HEK293 (cell line): ENCODE measurements at regions not wholly inside any gene's neighbourhood (a gene's known extent, or its start where the extent isn't known, plus 50 kb on each side); places are given as distances from the start of the nearest gene placed in this dataset.

Experiments used
- CTCF ChIA-PET: fragments of 350-600 bp; formaldehyde crosslinking; extraction: SDS; loops from one replicate; lab custom pipeline; 2021; ENCODE audit warnings: antibody characterized with exemption; lab: Yijun Ruan, JAX
- POLR2A ChIA-PET: fragments of 300-600 bp; formaldehyde crosslinking; extraction: SDS; loops from one replicate; lab custom pipeline; 2020; ENCODE audit warnings: antibody characterized with exemption, inconsistent platforms; lab: Yijun Ruan, JAX
- H3K27ac ChIP-seq: fragments of 200-500 bp; sonication (Bioruptor generic); 2 replicates; pipeline ENCODE4 v1.5.1; 2014; ENCODE audit warnings: low read depth, low read length, control low read depth, inconsistent platforms; ENCODE audit errors: extremely low read depth
- H3K36me3 ChIP-seq, 2 experiments: fragments of 200-500 bp in 1 of 2; sonication (Bioruptor generic) in 1 of 2; 1 replicate in 1 of 2; 2 replicates in 1 of 2; pipeline ENCODE4 v1.5.1; 2014 to 2017; ENCODE audit warnings: inconsistent platforms in 2 of 2, low read length in 2 of 2; ENCODE audit not compliant: control insufficient read depth in 2 of 2, insufficient read depth in 1 of 2
- H3K4me1 ChIP-seq: fragments of 200-500 bp; sonication (Bioruptor generic); 2 replicates; pipeline ENCODE4 v1.5.1; 2014; ENCODE audit warnings: mild to moderate bottlenecking, low read length, inconsistent platforms; ENCODE audit not compliant: control insufficient read depth, insufficient read depth
- H3K4me3 ChIP-seq: 2 replicates; pipeline ENCODE4 v1.5.1; 2011; ENCODE audit warnings: low read depth, mild to moderate bottlenecking, control low read depth, low read length, moderate library complexity
- H3K9me3 ChIP-seq: fragments of 200-500 bp; sonication (Bioruptor generic); 2 replicates; pipeline ENCODE4 v1.5.1; 2014; ENCODE audit warnings: low read depth, low read length, inconsistent platforms; ENCODE audit not compliant: control insufficient read depth, insufficient read depth
- EGR2 ChIP-seq: fragments of 450-650 bp; formaldehyde crosslinking; IDR thresholded peaks from 2 replicates; pipeline ENCODE4 v1.5.1; 2016; ENCODE audit warnings: low read depth, missing biosample characterization, missing genetic modification characterization
- GLIS2 ChIP-seq: fragments of 450-650 bp; formaldehyde crosslinking; IDR thresholded peaks from 2 replicates; pipeline ENCODE4 v1.5.1; 2016; ENCODE audit warnings: missing biosample characterization, missing genetic modification characterization
- PBX3 ChIP-seq: sonication (generic); formaldehyde crosslinking; IDR thresholded peaks from 2 replicates; pipeline ENCODE4 v1.8.1; 2022; ENCODE audit warnings: mild to moderate bottlenecking, moderate library complexity, missing genetic modification reagents
- PRDM10 ChIP-seq: fragments of 450-650 bp; formaldehyde crosslinking; IDR thresholded peaks from 2 replicates; pipeline ENCODE4 v1.5.1; 2016; ENCODE audit warnings: missing biosample characterization, missing genetic modification characterization
- SP3 ChIP-seq: fragments of 450-650 bp; formaldehyde crosslinking; IDR thresholded peaks from 2 replicates; pipeline ENCODE4 v1.5.1; 2016; ENCODE audit warnings: missing biosample characterization, missing genetic modification characterization
- ZFHX2 ChIP-seq: fragments of 450-650 bp; formaldehyde crosslinking; conservative IDR thresholded peaks from 2 replicates; pipeline ENCODE4 v1.5.1; 2016; ENCODE audit warnings: missing biosample characterization, missing genetic modification characterization
- ZFP37 ChIP-seq: fragments of 450-650 bp; formaldehyde crosslinking; IDR thresholded peaks from 2 replicates; pipeline ENCODE4 v1.5.1; 2016; ENCODE audit warnings: missing biosample characterization, missing genetic modification characterization
- ZNF169 ChIP-seq: fragments of 450-650 bp; formaldehyde crosslinking; IDR thresholded peaks from 2 replicates; pipeline ENCODE4 v1.5.1; 2016; ENCODE audit warnings: missing biosample characterization, missing genetic modification characterization
- ZNF19 ChIP-seq: fragments of 450-650 bp; formaldehyde crosslinking; IDR thresholded peaks from 2 replicates; pipeline ENCODE4; 2016; ENCODE audit warnings: missing biosample characterization, missing genetic modification characterization, low read depth
- ZNF214 ChIP-seq: fragments of 450-650 bp; formaldehyde crosslinking; IDR thresholded peaks from 2 replicates; pipeline ENCODE4 v1.5.1; 2017; ENCODE audit warnings: missing biosample characterization, mild to moderate bottlenecking, missing genetic modification characterization, borderline replicate concordance
- ZNF280C ChIP-seq: fragments of 450-650 bp; formaldehyde crosslinking; IDR thresholded peaks from 2 replicates; pipeline ENCODE4 v1.5.1; 2016; ENCODE audit warnings: missing biosample characterization, missing genetic modification characterization
- ZNF394 ChIP-seq: fragments of 450-650 bp; formaldehyde crosslinking; IDR thresholded peaks from 2 replicates; pipeline ENCODE4 v1.5.1; 2016; ENCODE audit warnings: missing biosample characterization, missing genetic modification characterization, mild to moderate bottlenecking, moderate library complexity, borderline replicate concordance
- ZNF426 ChIP-seq: fragments of 450-650 bp; formaldehyde crosslinking; IDR thresholded peaks from 2 replicates; pipeline ENCODE4 v1.5.1; 2017; ENCODE audit warnings: missing biosample characterization, missing genetic modification characterization, mild to moderate bottlenecking, inconsistent platforms, moderate library complexity
- ZNF433 ChIP-seq: fragments of 450-650 bp; formaldehyde crosslinking; IDR thresholded peaks from 2 replicates; pipeline ENCODE4 v1.5.1; 2016; ENCODE audit warnings: missing biosample characterization, missing genetic modification characterization, low read depth
- ZNF501 ChIP-seq: fragments of 450-650 bp; formaldehyde crosslinking; IDR thresholded peaks from 2 replicates; pipeline ENCODE4 v1.5.1; 2016; ENCODE audit warnings: missing biosample characterization, missing genetic modification characterization
- ZNF544 ChIP-seq: fragments of 450-650 bp; formaldehyde crosslinking; IDR thresholded peaks from 2 replicates; pipeline ENCODE4 v1.5.0; 2017; ENCODE audit warnings: missing biosample characterization, missing genetic modification characterization
- ZNF561 ChIP-seq: fragments of 450-650 bp; IDR thresholded peaks from 2 replicates; pipeline ENCODE4 v1.5.1; 2018; ENCODE audit warnings: missing biosample characterization, missing genetic modification characterization, borderline replicate concordance
- ZNF621 ChIP-seq: fragments of 450-650 bp; formaldehyde crosslinking; IDR thresholded peaks from 2 replicates; pipeline ENCODE4 v1.5.1; 2017; ENCODE audit warnings: missing biosample characterization, missing genetic modification characterization
- ZNF768 ChIP-seq: fragments of 450-650 bp; formaldehyde crosslinking; IDR thresholded peaks from 2 replicates; pipeline ENCODE4 v1.5.1; 2018; ENCODE audit warnings: missing biosample characterization, mild to moderate bottlenecking, missing genetic modification characterization
- TF ChIP-seq, protein P1 (sequence below): fragments of 450-650 bp; formaldehyde crosslinking; conservative IDR thresholded peaks from 2 replicates; pipeline ENCODE4 v1.5.1; 2016; ENCODE audit warnings: low read depth, missing biosample characterization, missing genetic modification characterization
- TF ChIP-seq, protein P2 (sequence below): fragments of 450-650 bp; formaldehyde crosslinking; IDR thresholded peaks from 2 replicates; pipeline ENCODE4 v1.5.1; 2016; ENCODE audit warnings: missing biosample characterization, missing genetic modification characterization

- H3K4me3 ChIP-seq: no peak overlapping the region
- POLR2A ChIA-PET: no interaction called here
These were observed 70.8 kb upstream of the ZMIZ1 start for GRCh38 chr10:78997635-78998618.

GRCh38 chr10:79001082-79001885, 67.5 kb upstream of the ZMIZ1 start:
- Histone ChIP-seq H3K4me1 (no peaks in the 10 kb centered on the region), H3K4me3 (no peak overlapping the region), H3K27ac (no peak overlapping the region), H3K9me3 (no peaks in the 10 kb centered on the region), H3K36me3 (no peaks in the 10 kb centered on the region)
- POLR2A ChIA-PET: no interaction called here
- CTCF ChIA-PET: interaction anchor here (0.5 to 1.4 kb wide), 2 partner anchors 27 to 466 kb away, joined by 3 to 6 read pairs; no protein-coding TSS in a partner anchor
- TF ChIP-seq, protein P1, sequence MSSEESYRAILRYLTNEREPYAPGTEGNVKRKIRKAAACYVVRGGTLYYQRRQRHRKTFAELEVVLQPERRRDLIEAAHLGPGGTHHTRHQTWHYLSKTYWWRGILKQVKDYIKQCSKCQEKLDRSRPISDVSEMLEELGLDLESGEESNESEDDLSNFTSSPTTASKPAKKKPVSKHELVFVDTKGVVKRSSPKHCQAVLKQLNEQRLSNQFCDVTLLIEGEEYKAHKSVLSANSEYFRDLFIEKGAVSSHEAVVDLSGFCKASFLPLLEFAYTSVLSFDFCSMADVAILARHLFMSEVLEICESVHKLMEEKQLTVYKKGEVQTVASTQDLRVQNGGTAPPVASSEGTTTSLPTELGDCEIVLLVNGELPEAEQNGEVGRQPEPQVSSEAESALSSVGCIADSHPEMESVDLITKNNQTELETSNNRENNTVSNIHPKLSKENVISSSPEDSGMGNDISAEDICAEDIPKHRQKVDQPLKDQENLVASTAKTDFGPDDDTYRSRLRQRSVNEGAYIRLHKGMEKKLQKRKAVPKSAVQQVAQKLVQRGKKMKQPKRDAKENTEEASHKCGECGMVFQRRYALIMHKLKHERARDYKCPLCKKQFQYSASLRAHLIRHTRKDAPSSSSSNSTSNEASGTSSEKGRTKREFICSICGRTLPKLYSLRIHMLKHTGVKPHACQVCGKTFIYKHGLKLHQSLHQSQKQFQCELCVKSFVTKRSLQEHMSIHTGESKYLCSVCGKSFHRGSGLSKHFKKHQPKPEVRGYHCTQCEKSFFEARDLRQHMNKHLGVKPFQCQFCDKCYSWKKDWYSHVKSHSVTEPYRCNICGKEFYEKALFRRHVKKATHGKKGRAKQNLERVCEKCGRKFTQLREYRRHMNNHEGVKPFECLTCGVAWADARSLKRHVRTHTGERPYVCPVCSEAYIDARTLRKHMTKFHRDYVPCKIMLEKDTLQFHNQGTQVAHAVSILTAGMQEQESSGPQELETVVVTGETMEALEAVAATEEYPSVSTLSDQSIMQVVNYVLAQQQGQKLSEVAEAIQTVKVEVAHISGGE (tag by site-specific recombination): no peak
- TF ChIP-seq PRDM10 (tag by site-specific recombination): peak; percentile 89
- TF ChIP-seq ZFP37 (tag by site-specific recombination): no peak
- no peak for TF ChIP-seq ZNF768 (tag by site-specific recombination)
- peak; percentile 94 for TF ChIP-seq ZFHX2 (tag by site-specific recombination)
- no peak for TF ChIP-seq PBX3
- 0 out of 2 replicates have a peak, but pooled peaks have one; percentile 30 for TF ChIP-seq GLIS2
- TF ChIP-seq SP3: no peak
- TF ChIP-seq EGR2 (tag by site-specific recombination): peak; percentile 94
- TF ChIP-seq ZNF426: no peak

More at GRCh38 chr10:78997635-78998618, 70.8 kb upstream of the ZMIZ1 start:
- H3K9me3 ChIP-seq: no peaks in the 10 kb centered on the region
- CTCF ChIA-PET: interaction anchor here (1.0 kb wide), 1 partner anchor 340 kb away, joined by 3 read pairs; no protein-coding TSS in a partner anchor
- no peak for TF ChIP-seq ZNF501 (tag by site-specific recombination)
- no peak for TF ChIP-seq ZNF394
- no peak for TF ChIP-seq ZNF544 (tag by site-specific recombination)
- no peak for TF ChIP-seq ZNF433 (tag by site-specific recombination)
- TF ChIP-seq ZNF621 (tag by site-specific recombination): no peak
- TF ChIP-seq ZNF280C (tag by site-specific recombination): no peak
- TF ChIP-seq ZNF19: no peak
- TF ChIP-seq ZNF214 (tag by site-specific recombination): no peak
- TF ChIP-seq ZNF169: no peak
- TF ChIP-seq ZNF561 (tag by site-specific recombination): no peak
- TF ChIP-seq, protein P2, sequence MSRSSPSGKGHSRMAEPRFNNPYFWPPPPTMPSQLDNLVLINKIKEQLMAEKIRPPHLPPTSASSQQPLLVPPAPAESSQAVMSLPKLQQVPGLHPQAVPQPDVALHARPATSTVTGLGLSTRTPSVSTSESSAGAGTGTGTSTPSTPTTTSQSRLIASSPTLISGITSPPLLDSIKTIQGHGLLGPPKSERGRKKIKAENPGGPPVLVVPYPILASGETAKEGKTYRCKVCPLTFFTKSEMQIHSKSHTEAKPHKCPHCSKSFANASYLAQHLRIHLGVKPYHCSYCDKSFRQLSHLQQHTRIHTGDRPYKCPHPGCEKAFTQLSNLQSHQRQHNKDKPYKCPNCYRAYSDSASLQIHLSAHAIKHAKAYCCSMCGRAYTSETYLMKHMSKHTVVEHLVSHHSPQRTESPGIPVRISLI (tag by site-specific recombination): no peak
- H3K4me1 ChIP-seq: no peaks in the 10 kb centered on the region
- H3K36me3 ChIP-seq: no peaks in the 10 kb centered on the region
- no peak overlapping the region for H3K27ac ChIP-seq
